HG02884 (cell line): ENCODE measurements at regions not wholly inside any gene's neighbourhood (a gene's known extent, or its start where the extent isn't known, plus 50 kb on each side); places are given as distances from the start of the nearest gene placed in this dataset.

Experiments used
- ATAC-seq: cut with Tn5 transposase; IDR thresholded peaks from one replicate; pipeline ENCODE4 v1.9.1; 2021; ENCODE audit warnings: mild to moderate bottlenecking, moderate library complexity; ENCODE audit not compliant: unreplicated experiment

DNA sequence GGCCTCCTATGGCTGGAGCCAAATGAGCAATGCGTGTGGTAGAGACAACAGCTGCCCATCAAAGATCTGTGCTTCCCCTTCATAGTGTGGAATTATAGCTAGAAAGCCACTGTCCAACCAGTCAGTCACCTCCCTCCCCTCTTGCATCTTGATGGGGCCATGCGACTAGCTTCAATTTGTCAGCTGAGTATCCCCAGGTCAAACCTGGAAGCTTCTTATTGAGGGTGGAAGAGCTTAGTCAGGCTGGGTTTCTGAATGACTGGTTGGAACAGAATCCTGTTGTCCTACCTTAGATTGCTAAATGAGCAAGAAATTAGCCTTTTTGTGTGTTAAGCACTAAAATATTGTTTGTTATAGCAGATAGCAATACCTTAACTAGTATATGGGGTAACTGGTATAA, 625.4 kb downstream of the PTPRC start:
- ATAC-seq, result no peak

DNA sequence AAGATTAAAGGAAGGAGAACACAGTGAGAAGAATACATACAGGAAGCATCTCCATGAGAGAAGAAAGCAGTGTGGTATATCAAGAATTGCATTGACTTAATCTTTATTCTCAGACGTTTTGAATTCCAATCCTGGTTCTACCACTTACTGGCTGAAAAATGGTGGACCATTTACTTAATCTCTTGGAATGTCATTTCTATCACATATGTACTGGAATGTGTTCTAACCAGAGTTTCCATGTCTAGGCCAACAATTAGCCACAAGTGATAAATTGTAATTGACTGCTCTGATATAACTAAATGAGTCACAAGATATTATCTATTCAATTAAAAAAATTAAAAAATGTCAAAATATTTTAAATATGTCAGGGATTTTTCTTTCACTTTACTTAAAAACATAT, 626.1 kb downstream of the PTPRC start:
- no peak for ATAC-seq

GRCh38 chr1:199265319-199265718, 626.5 kb downstream of the PTPRC start:
- no peak for ATAC-seq

GRCh38 chr1:199269241-199269640, 630.4 kb downstream of the PTPRC start:
- ATAC-seq, result no peak

GRCh38 chr1:199272139-199272544, 633.3 kb downstream of the PTPRC start:
- ATAC-seq, result no peak

DNA sequence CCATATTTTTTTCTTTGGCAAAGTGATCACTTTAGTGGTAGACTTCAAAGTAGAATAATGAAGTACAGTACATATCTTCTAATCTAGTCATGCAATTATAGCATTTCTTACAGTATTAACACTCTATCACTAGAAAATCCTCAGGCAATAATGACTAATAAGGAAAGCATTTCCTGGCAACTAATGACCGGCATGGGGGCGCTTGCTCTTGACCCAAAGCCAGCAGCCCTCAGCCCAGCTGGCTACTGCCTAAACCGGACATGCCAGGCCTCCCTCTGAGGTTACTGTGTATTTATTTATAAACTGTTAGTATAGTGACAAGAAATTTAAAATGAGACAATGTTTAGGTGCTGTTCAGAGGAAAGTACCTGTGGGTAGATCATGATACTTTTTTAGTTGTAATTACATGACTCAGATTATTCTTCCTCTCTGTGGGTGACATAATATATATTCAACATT, 633.8 kb downstream of the PTPRC start:
- ATAC-seq, result peak; percentile 57

- ATAC-seq, result peak; percentile 56
These were observed 635.1 kb downstream of the PTPRC start for GRCh38 chr1:199273837-199274379.

DNA sequence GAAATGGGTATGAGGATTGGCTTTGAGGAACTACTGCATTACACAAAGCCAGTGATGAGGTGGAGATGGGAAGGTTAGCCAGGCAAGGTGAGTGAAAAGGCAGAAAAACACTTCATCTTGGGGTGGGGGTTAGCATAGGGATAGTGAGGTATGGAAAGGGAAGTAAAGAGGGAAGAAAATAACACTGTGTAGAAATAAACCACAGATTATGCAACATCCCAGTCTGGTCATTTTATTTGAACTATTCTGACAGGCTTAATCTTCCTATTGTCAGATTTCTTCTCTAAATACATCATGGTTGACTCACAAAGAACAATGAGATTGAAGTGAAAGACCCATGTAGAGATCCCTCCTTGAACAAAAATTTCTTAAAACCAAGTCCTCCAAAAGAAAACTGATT, 640.2 kb downstream of the PTPRC start:
- no peak for ATAC-seq

DNA sequence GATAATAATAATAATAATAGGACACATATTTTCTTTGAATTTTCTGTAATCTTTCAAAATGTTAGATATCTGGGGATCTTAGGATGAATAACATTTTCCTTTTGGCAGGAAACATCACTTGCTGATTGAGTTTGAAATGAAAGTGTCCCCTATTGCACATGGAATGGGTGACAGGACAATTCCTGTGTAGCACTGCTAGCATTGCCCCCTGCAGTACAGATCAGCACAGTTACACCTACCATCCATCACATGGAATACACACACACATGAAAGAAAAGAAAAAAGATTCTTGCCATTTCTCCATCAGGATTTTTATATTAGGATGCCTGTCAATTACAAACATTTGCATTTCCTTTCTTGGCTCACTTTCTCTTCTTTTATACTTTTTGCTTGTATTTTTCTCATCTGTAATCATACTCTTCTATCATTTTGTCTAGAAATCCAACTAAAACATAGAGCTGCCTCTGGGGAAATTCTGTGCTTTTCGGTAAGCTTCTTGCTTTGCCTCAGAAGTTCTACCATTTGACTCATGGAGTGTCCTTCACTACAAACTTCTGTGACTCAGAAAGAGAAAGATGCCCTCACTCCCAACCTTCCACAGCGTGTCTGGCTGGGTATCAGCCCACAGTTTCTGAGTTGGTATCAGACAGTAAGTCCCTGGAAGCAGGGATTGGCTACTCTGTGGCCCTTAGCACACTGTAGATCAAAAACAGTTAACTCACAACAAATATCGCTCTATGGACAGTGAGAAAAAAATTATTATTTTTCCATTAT, 641.2 kb downstream of the PTPRC start:
- ATAC-seq, result peak; percentile 81

GRCh38 chr1:199282751-199283305, 644.0 kb downstream of the PTPRC start:
- no peak for ATAC-seq

DNA sequence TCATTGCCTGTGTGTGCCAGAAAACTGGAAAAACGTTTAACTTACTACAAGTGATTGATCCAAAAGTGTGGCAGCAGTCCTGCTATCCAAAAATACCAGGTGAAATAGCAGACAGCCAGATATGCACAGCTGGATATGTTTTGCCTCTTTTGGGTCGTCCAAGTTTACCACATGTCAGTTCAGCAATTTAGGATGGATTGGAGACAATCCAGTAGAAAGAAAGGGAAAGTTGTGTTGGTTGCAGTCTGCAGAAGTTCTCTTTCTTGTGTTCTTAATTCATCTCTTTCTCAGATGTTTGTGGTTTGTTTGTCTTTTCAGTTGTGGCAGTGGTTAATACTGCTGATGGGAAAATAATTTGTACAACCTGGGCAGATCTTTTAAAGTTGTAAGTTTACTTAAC, 645.0 kb downstream of the PTPRC start:
- ATAC-seq, result no peak

DNA sequence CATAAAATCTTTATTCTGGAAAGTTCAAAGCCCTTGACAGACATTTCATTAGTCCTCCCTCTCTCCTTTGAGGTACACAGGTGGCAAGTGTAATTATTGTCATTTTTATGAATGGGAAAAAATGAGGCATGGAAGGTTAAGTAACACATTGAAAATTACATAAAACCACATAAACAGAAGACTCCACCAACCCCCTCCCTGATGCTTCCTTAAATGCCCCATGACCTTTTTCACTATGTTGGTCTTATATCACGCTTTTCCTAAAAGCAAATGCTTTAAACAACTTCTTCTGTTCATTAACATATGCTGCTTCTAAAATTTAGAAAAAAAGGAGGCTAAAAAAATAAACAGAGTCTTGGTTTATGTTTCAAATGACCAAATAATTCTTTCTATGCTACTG, 648.4 kb downstream of the PTPRC start:
- no peak for ATAC-seq

DNA sequence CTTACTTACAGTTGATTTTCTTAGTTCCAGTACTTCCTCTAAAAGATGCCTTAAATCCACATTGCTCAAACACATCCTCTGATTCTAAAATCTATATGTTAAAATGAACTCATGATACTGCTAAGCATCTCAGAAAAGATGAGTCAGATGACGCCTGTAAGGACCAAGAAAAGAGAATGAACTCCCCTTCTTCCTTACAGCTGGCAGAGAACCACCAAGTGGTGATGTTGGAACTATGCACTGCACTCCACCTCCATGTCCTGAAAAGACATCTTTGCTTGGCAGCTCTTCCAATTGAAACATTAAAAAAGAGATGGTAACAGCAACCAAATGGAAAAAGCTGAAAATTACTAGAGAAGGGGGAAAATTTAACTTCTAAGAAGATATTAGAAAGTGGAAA, 648.8 kb downstream of the PTPRC start:
- no peak for ATAC-seq

- no peak for ATAC-seq
These were observed 651.3 kb downstream of the PTPRC start for GRCh38 chr1:199290186-199290585.

DNA sequence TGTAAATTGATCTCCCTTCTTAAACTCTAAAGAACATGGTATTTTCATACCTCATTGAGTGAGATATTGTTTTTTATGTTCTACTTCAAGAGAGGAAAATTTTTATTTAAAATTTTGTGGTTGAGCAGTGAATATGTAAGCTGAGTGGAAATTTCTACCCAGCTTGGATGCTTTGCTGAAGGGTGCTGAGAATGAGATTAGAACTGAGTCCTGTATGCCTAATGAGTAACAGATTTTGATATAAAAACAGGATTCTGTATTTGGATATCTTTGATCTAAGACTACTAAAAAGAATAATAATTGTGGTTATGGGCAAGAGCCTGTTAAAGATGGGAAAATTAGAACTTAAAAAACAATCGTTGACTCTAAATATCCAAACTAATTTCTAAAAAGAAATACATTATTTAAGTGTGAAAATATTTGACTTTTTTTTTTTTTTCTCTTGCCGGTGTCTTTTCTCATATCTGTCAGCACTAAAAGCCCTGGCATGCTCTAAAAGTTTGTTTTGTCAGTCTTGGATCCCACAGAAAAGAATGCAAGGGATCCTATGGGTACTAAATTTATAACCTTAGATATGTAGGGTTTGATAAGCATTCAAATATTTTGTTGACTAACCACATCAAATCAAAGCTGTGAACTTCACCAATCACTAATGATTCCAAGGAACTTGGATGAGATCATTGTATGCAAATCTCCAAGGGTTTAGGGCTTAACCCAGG, 652.3 kb downstream of the PTPRC start:
- ATAC-seq, result no peak

- no peak for ATAC-seq
These were observed 654.1 kb downstream of the PTPRC start for GRCh38 chr1:199292896-199293295.

GRCh38 chr1:199295107-199295506, 656.3 kb downstream of the PTPRC start:
- no peak for ATAC-seq

- no peak for ATAC-seq
These were observed 658.3 kb downstream of the PTPRC start for GRCh38 chr1:199297174-199297573.

- no peak for ATAC-seq
These were observed 659.0 kb downstream of the PTPRC start for GRCh38 chr1:199297887-199298286.

DNA sequence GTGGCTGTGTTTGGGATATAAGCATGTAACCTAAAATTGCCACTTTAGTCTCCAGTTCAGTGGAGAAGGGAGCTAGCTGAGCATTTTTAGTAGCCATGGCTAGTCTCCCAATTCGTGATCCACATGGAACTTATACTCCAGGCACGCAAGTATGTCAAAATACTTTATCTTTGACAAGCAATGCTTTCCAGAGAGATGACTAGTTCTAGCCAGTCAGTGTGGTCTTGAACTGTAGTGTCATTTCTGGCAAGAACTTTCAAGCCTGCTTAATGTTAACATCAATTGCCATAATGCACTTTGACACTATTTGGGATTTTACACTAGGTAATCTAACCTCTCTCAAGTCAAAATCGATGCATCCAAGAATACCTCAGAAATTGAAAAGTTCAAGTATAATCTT, 660.0 kb downstream of the PTPRC start:
- ATAC-seq, result no peak

- no peak for ATAC-seq
These were observed 662.8 kb downstream of the PTPRC start for GRCh38 chr1:199301472-199302217.
